AG04450 (cell line): ENCODE measurements at regions not wholly inside any gene's neighbourhood (a gene's known extent, or its start where the extent isn't known, plus 50 kb on each side); places are given as distances from the start of the nearest gene placed in this dataset.

Source experiments
- CTCF ChIA-PET: fragments of 300-600, 350-600 bp; formaldehyde crosslinking; extraction: SDS; loops from one replicate; lab custom pipeline; 2022; ENCODE audit warnings: antibody characterized with exemption, inconsistent platforms; lab: Charles Lee
- POLR2A ChIA-PET: fragments of 350-600 bp; formaldehyde crosslinking; extraction: SDS; loops from one replicate; lab custom pipeline; 2021; ENCODE audit warnings: antibody characterized with exemption, inconsistent platforms; lab: Yijun Ruan, JAX
- DNase-seq: peaks from one replicate; pipeline ENCODE4 v3.0.0-alpha.2; 2011; ENCODE audit warnings: low read depth, low spot score
- H3K27ac ChIP-seq: one replicate; pipeline ENCODE4 v1.5.1; 2012; ENCODE audit warnings: low read depth, low read length, control low read depth
- H3K27me3 ChIP-seq: one replicate; pipeline ENCODE4 v1.6.0; 2012; ENCODE audit warnings: low read length; ENCODE audit not compliant: control insufficient read depth, insufficient read depth
- H3K4me3 ChIP-seq: 2 replicates; pipeline ENCODE4 v1.5.1; 2011; ENCODE audit warnings: mild to moderate bottlenecking, low read depth, low read length, control low read depth
- H3K9me3 ChIP-seq: 2 replicates; pipeline ENCODE4 v1.5.1; 2012; ENCODE audit warnings: low read length; ENCODE audit not compliant: control insufficient read depth, insufficient read depth
- CTCF ChIP-seq: IDR thresholded peaks from 2 replicates; pipeline ENCODE4 v1.5.1; 2011; ENCODE audit warnings: low read depth, low read length, control low read depth, inconsistent platforms

GRCh38 chr1:38392861-38393260, 346.3 kb upstream of the POU3F1 start:
- ChIA-PET POLR2A (no interaction called here), CTCF (no interaction called here)
- no peak for TF ChIP-seq CTCF

GRCh38 chr1:38381256-38381655, 334.7 kb upstream of the POU3F1 start:
- Histone ChIP-seq H3K4me3 (no peak overlapping the region), H3K27me3 (no peaks in the 10 kb centered on the region), H3K9me3 (no peaks in the 10 kb centered on the region), H3K27ac (no peak overlapping the region)
- TF ChIP-seq CTCF: no peak
- DNase-seq: no peak
- POLR2A ChIA-PET: no interaction called here
- CTCF ChIA-PET: no interaction called here

More at GRCh38 chr1:38392861-38393260, 346.3 kb upstream of the POU3F1 start:
- Histone ChIP-seq H3K4me3 (no peak overlapping the region), H3K27ac (no peak overlapping the region), H3K27me3 (no peaks in the 10 kb centered on the region), H3K9me3 (no peaks in the 10 kb centered on the region)
- no peak for DNase-seq

DNA sequence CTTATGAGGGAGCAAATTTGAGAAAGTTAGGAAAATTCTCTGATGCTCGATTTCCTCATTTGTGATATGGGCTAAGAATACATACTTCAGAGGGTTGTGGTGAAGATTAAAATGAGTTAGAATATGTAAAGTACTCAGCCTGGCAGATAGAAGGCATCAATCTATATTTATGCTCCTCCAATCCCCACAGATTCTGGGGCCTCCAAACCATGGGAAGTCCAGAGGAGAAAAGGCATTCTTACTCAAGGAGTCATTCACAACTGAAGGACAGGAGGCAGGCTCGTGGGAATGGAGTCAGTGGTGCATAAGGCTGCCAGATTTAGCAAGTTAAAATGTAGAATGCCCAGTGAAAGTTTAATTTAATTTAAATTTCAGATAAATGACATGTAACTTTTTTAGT, 330.0 kb upstream of the POU3F1 start:
- Histone ChIP-seq H3K4me3 (no peak overlapping the region), H3K27ac (no peak overlapping the region), H3K27me3 (no peaks in the 10 kb centered on the region), H3K9me3 (no peaks in the 10 kb centered on the region)
- CTCF ChIA-PET: no interaction called here
- TF ChIP-seq CTCF: no peak
- POLR2A ChIA-PET: no interaction called here
- no peak for DNase-seq

- no peaks in the 10 kb centered on the region for H3K9me3 ChIP-seq
Measured at GRCh38 chr1:38375035-38375434, 328.4 kb upstream of the POU3F1 start.

GRCh38 chr1:38371505-38371844, 324.9 kb upstream of the POU3F1 start:
- Histone ChIP-seq H3K27me3 (no peaks in the 10 kb centered on the region), H3K4me3 (no peak overlapping the region), H3K27ac (no peak overlapping the region), H3K9me3 (no peaks in the 10 kb centered on the region)
- POLR2A ChIA-PET: no interaction called here
- CTCF ChIA-PET: no interaction called here
- no peak for DNase-seq
- TF ChIP-seq CTCF: no peak

More at GRCh38 chr1:38375035-38375434, 328.4 kb upstream of the POU3F1 start:
- H3K27me3 ChIP-seq: no peaks in the 10 kb centered on the region
- TF ChIP-seq CTCF: no peak
- no peak for DNase-seq
- ChIA-PET CTCF (no interaction called here), POLR2A (no interaction called here)
- no peak overlapping the region for H3K27ac ChIP-seq
- H3K4me3 ChIP-seq: no peak overlapping the region
